CD14-positive monocyte (primary cell): ENCODE measurements at regions not wholly inside any gene's neighbourhood (a gene's known extent, or its start where the extent isn't known, plus 50 kb on each side); places are given as distances from the start of the nearest gene placed in this dataset.

Experiments used
- DNase-seq, 3 donors: peaks; one replicate each; pipeline ENCODE4 v3.0.0-alpha.2; 2011 to 2022
- H2AFZ ChIP-seq: 2 replicates; pipeline ENCODE4 v1.6.0; 2012; ENCODE audit warnings: mild to moderate bottlenecking, low read depth, low read length, inconsistent platforms; ENCODE audit not compliant: insufficient read depth, poor library complexity, severe bottlenecking
- H3K27ac ChIP-seq, 2 donors: 1 replicate in 1 of 2; 2 replicates in 1 of 2; pipeline ENCODE4 v1.5.1; 2012 to 2013; ENCODE audit warnings: low read length in 2 of 2, control low read depth in 1 of 2, inconsistent platforms in 1 of 2, low read depth in 1 of 2, mild to moderate bottlenecking in 1 of 2
- H3K27me3 ChIP-seq, 2 donors: one replicate each; pipeline versions ENCODE4 v1.6.0 to v1.6.1; 2011 to 2013; ENCODE audit warnings: low read length in 2 of 2; ENCODE audit not compliant: control insufficient read depth in 2 of 2, insufficient read depth in 2 of 2
- H3K36me3 ChIP-seq, 2 donors: replicated peaks in 1 of 2; 1 replicate in 1 of 2; 2 replicates in 1 of 2; pipeline versions ENCODE4 v1.5.1 to v1.6.1; 2012 to 2013; ENCODE audit warnings: low read length in 2 of 2, control low read depth in 1 of 2, inconsistent platforms in 1 of 2, mild to moderate bottlenecking in 1 of 2; ENCODE audit not compliant: insufficient read depth in 2 of 2, control insufficient read depth in 1 of 2
- H3K4me1 ChIP-seq, 2 donors: 1 replicate in 1 of 2; 2 replicates in 1 of 2; pipeline versions ENCODE4 v1.5.1 to v1.6.1; 2012 to 2013; ENCODE audit warnings: low read length in 2 of 2, control low read depth in 1 of 2, inconsistent platforms in 1 of 2, mild to moderate bottlenecking in 1 of 2, moderate library complexity in 1 of 2; ENCODE audit not compliant: insufficient read depth in 2 of 2, control insufficient read depth in 1 of 2
- H3K4me2 ChIP-seq: replicated peaks from 2 replicates; pipeline ENCODE3; 2012; ENCODE audit warnings: low read length, moderate library complexity, mild to moderate bottlenecking; ENCODE audit not compliant: poor library complexity, severe bottlenecking; ENCODE audit errors: extremely low read depth
- H3K4me3 ChIP-seq, 3 experiments: fragments of 200-600 bp in 1 of 3; sonication (generic) in 1 of 3; replicated peaks in 1 of 3; 1 replicate in 2 of 3; 2 replicates in 1 of 3; pipeline ENCODE4 v1.5.1; 2011 to 2013; ENCODE audit warnings: low read length in 3 of 3, mild to moderate bottlenecking in 3 of 3, control low read depth in 2 of 3, low read depth in 2 of 3, inconsistent platforms in 1 of 3, moderate library complexity in 1 of 3
- H3K79me2 ChIP-seq: 2 replicates; pipeline ENCODE4 v1.6.0; 2012; ENCODE audit warnings: mild to moderate bottlenecking, control low read depth, inconsistent platforms, low read length, moderate library complexity; ENCODE audit not compliant: insufficient read depth
- H3K9ac ChIP-seq: 2 replicates; pipeline ENCODE4 v1.6.0; 2017; ENCODE audit warnings: low read length, mild to moderate bottlenecking; ENCODE audit not compliant: insufficient read depth, poor library complexity, severe bottlenecking
- H3K9me3 ChIP-seq, 2 donors: replicated peaks in 1 of 2; 1 replicate in 1 of 2; 2 replicates in 1 of 2; pipeline versions ENCODE4 v1.5.1 to v1.6.1; 2012 to 2013; ENCODE audit warnings: low read length in 2 of 2, control low read depth in 1 of 2; ENCODE audit not compliant: control insufficient read depth in 1 of 2, insufficient read depth in 1 of 2
- H4K20me1 ChIP-seq: 2 replicates; pipeline ENCODE4 v1.6.0; 2012; ENCODE audit warnings: mild to moderate bottlenecking, low read length, control low read depth, moderate library complexity; ENCODE audit not compliant: insufficient read depth
- H3K27ac Mint-ChIP-seq, 7 donors: one replicate each; pipeline ENCODE4 v1.8.0; 2020; ENCODE audit warnings: mild to moderate bottlenecking in 7 of 7, mixed read lengths in 7 of 7, moderate library complexity in 6 of 7, inconsistent platforms in 2 of 7
- H3K27me3 Mint-ChIP-seq, 3 donors: one replicate each; pipeline ENCODE4 v1.8.0; 2021 to 2022; ENCODE audit warnings: low read depth in 3 of 3, mild to moderate bottlenecking in 3 of 3, mixed read lengths in 3 of 3, moderate library complexity in 3 of 3, inconsistent platforms in 1 of 3
- H3K36me3 Mint-ChIP-seq, 2 donors: one replicate each; pipeline ENCODE4 v1.8.0; 2020; ENCODE audit warnings: mixed read lengths in 2 of 2, inconsistent platforms in 1 of 2, mild to moderate bottlenecking in 1 of 2
- H3K4me1 Mint-ChIP-seq: one replicate; pipeline ENCODE4 v1.8.0; 2020; ENCODE audit warnings: mild to moderate bottlenecking, mixed read lengths
- H3K4me3 Mint-ChIP-seq, 2 donors: one replicate each; pipeline ENCODE4 v1.8.0; 2020; ENCODE audit warnings: mild to moderate bottlenecking in 2 of 2, mixed read lengths in 2 of 2, moderate library complexity in 1 of 2
- H3K9me3 Mint-ChIP-seq, 7 donors: one replicate each; pipeline ENCODE4 v1.8.0; 2020 to 2022; ENCODE audit warnings: mixed read lengths in 7 of 7, mild to moderate bottlenecking in 6 of 7, moderate library complexity in 6 of 7, inconsistent platforms in 2 of 7
- CTCF ChIP-seq: fragments of 200-600 bp; IDR thresholded peaks from one replicate; pipeline ENCODE4 v1.8.0; 2022; ENCODE audit warnings: antibody characterized with exemption, mild to moderate bottlenecking
- WGBS: methylation state at CpG from one replicate; pipeline ENCODE4 v1.1.5; 2013; ENCODE audit warnings: missing lambda C conversion rate; ENCODE audit not compliant: insufficient coverage; 5-methylcytosine and 5-hydroxymethylcytosine counted together
- intact Hi-C, 2 donors: fragments of 100-400 bp; cut with micrococcal nuclease; formaldehyde crosslinking; loops; one replicate each; pipeline versions ENCODE4 v1.15.0 to v1.15.1; 2023

DNA sequence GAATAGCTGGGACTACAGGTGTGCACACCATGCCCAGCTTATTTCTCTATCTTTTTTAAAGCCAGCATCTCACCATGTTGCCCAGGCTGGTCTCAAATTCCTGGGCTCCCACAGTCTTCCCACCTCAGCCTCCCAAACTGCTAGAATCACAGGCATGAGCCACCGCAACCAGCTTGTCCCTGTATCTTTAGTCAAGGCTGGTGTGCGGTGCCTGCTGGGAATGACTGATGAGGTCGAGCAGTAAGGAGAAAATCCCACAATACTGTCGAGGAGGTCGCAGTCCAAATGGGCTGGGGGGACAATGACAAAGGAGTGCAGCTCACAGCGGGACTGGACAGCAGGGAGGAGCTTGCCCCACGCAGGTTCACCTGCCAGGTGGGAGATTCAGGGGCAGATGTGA, 50.2 kb upstream of the CALN1 start:
- WGBS, result 69% methylated on average over 2 of the region's 7 CpGs
- Mint-ChIP-seq H3K27ac (no peak overlapping the region), H3K36me3 (no peaks in the 10 kb centered on the region), H3K4me3 (no peak overlapping the region), H3K4me1 (no peaks in the 10 kb centered on the region), H3K9me3 (peaks cover 0 to 8% (median 1%) of the 10 kb centered on the region in 7 donors), H3K27me3 (peaks cover 0 to 2% (median 0%) of the 10 kb centered on the region in 3 donors)
- Histone ChIP-seq H3K9ac (no peak overlapping the region), H3K4me3 (no peak overlapping the region), H3K4me2 (no peak overlapping the region), H3K79me2 (no peaks in the 10 kb centered on the region), H2AFZ (no peak overlapping the region), H3K4me1 (no peaks in the 10 kb centered on the region), H3K9me3 (peaks cover 0 to 4% of the 10 kb centered on the region in 2 donors), H3K27ac (no peak overlapping the region), H4K20me1 (no peaks in the 10 kb centered on the region), H3K27me3 (no peaks in the 10 kb centered on the region), H3K36me3 (no peaks in the 10 kb centered on the region)
- no peak for TF ChIP-seq CTCF
- intact Hi-C loops, result no loop called here
- DNase-seq, result no peak
